PC-3 (cell line): ENCODE measurements at regions not wholly inside any gene's neighbourhood (a gene's known extent, or its start where the extent isn't known, plus 50 kb on each side); places are given as distances from the start of the nearest gene placed in this dataset.

ENCODE experiments used
- CTCF ChIP-seq: fragments of 300-600 bp; sonication (generic); conservative IDR thresholded peaks from 2 replicates; pipeline ENCODE4 v1.5.1; 2017; ENCODE audit warnings: antibody characterized with exemption, low read depth, mild to moderate bottlenecking, low read length
- EZH2 ChIP-seq: fragments of 300-600 bp; sonication (generic); IDR thresholded peaks from one replicate; pipeline ENCODE4 v1.6.1; 2017; ENCODE audit warnings: antibody characterized with exemption, mild to moderate bottlenecking, low read length; ENCODE audit not compliant: unreplicated experiment

- no peak for TF ChIP-seq CTCF
- TF ChIP-seq EZH2: no peak
These were observed 198.7 kb upstream of the LUZP2 start for GRCh38 chr11:24298146-24298545.
